K562 (cell line): ENCODE measurements at regions not wholly inside any gene's neighbourhood (a gene's known extent, or its start where the extent isn't known, plus 50 kb on each side); places are given as distances from the start of the nearest gene placed in this dataset.

Experiments used
- ATAC-seq: fragments of 200-7000 bp; cut with Tn5 transposase; 3 replicates; pipeline ENCODE4 v1.9.1; 2020; ENCODE audit warnings: moderate library complexity
- BruUV-seq: library from RNA; stranded (reverse); fragments of 400-500 nt; replicated peaks from 2 replicates; lab custom pipeline; 2021; lab: Mats Ljungman, UMichigan
- CTCF ChIA-PET: fragments of 300-600 bp; formaldehyde crosslinking; extraction: SDS; loops from one replicate; lab custom pipeline; 2021; ENCODE audit warnings: low intra/inter-chr PET ratio; lab: Yijun Ruan, JAX
- POLR2A ChIA-PET: fragments of 300-600, 350-650 bp; sonication (Branson Sonifier 250); formaldehyde crosslinking; extraction: SDS; loops from one replicate; lab custom pipeline; 2021; ENCODE audit warnings: antibody characterized with exemption, inconsistent platforms; lab: Yijun Ruan, JAX
- DNase-seq, 4 experiments: peaks; one replicate each; pipeline versions ENCODE4 v3.0.0 to v3.0.0-alpha.2; 2011 to 2018; ENCODE audit warnings: low spot score in 3 of 4, mixed read lengths in 3 of 4; ENCODE audit errors: extremely low read depth in 1 of 4
- FAIRE-seq: peaks from 2 replicates; lab custom pipeline; 2011; peaks lifted over from hg19 to GRCh38; lab: Jason Lieb, UNC
- H2AFZ ChIP-seq: 2 replicates; pipeline ENCODE4 v1.6.0; 2011; ENCODE audit warnings: low read depth, low read length, control low read depth, inconsistent platforms
- H3K27ac ChIP-seq: fragments of 200-600 bp; 3 replicates; pipeline ENCODE4 v1.8.0; 2011; ENCODE audit warnings: low read depth, mild to moderate bottlenecking, control low read depth, inconsistent platforms, low read length, moderate library complexity, mixed read lengths; ENCODE audit errors: extremely low read depth
- H3K27me3 ChIP-seq, 2 experiments: fragments of 300-600 bp in 1 of 2; 2 replicates in 1 of 2; 3 replicates in 1 of 2; pipeline versions ENCODE4 v1.6.0 to v1.8.0; 2011; ENCODE audit warnings: inconsistent platforms in 2 of 2, low read length in 2 of 2, mild to moderate bottlenecking in 1 of 2, mixed read lengths in 1 of 2, moderate library complexity in 1 of 2; ENCODE audit not compliant: control insufficient read depth in 2 of 2, insufficient read depth in 2 of 2
- H3K36me3 ChIP-seq: fragments of 300-600 bp; 3 replicates; pipeline ENCODE4 v1.8.0; 2011; ENCODE audit warnings: mild to moderate bottlenecking, low read length, inconsistent platforms; ENCODE audit not compliant: control insufficient read depth, insufficient read depth
- H3K4me1 ChIP-seq, 2 experiments: fragments of 200-600 bp in 1 of 2; replicated peaks in 1 of 2; 2 replicates in 1 of 2; 3 replicates in 1 of 2; pipeline versions ENCODE4 v1.5.1 to v1.8.0; 2011; ENCODE audit warnings: inconsistent platforms in 2 of 2, low read length in 2 of 2, mild to moderate bottlenecking in 1 of 2, mixed read lengths in 1 of 2, moderate library complexity in 1 of 2; ENCODE audit not compliant: control insufficient read depth in 2 of 2, insufficient read depth in 2 of 2
- H3K4me2 ChIP-seq: 2 replicates; pipeline ENCODE4 v1.6.1; 2011; ENCODE audit warnings: low read length, control low read depth, inconsistent platforms, mixed read lengths; ENCODE audit not compliant: insufficient read depth
- H3K4me3 ChIP-seq: fragments of 200-600 bp; sonication (generic), shearing (Covaris generic); 2 replicates; pipeline ENCODE4 v1.5.1; 2016; ENCODE audit warnings: control low read depth, inconsistent platforms
- H3K79me2 ChIP-seq: fragments of 200-600 bp; 3 replicates; pipeline ENCODE4 v1.8.0; 2011; ENCODE audit warnings: low read length, inconsistent platforms; ENCODE audit not compliant: control insufficient read depth, insufficient read depth
- H3K9ac ChIP-seq, 2 experiments: 2 replicates each; pipeline versions ENCODE4 v1.6.0 to v1.6.1; 2011; ENCODE audit warnings: low read depth in 2 of 2, low read length in 2 of 2, control low read depth in 1 of 2, inconsistent platforms in 1 of 2, mild to moderate bottlenecking in 1 of 2, mixed read lengths in 1 of 2; ENCODE audit not compliant: insufficient read depth in 1 of 2
- H3K9me1 ChIP-seq: one replicate; pipeline ENCODE4 v1.6.0; 2011; ENCODE audit warnings: inconsistent platforms, mild to moderate bottlenecking, low read length, moderate library complexity; ENCODE audit not compliant: control insufficient read depth, insufficient read depth
- H3K9me3 ChIP-seq: replicated peaks from 2 replicates; pipeline ENCODE4 v1.5.1; 2011; ENCODE audit warnings: low read depth, low read length, inconsistent platforms; ENCODE audit not compliant: control insufficient read depth, insufficient read depth
- H4K20me1 ChIP-seq: replicated peaks from 2 replicates; pipeline ENCODE4 v1.6.1; 2011; ENCODE audit warnings: low read length, inconsistent platforms, mixed read lengths; ENCODE audit not compliant: control insufficient read depth, insufficient read depth
- CBFA2T3 ChIP-seq: fragments of 450-650 bp; IDR thresholded peaks from 2 replicates; pipeline ENCODE4 v1.6.1; 2017
- CREB1 ChIP-seq, 2 experiments: sonication (generic) in 1 of 2; formaldehyde crosslinking in 1 of 2; IDR thresholded peaks; 2 replicates each; pipeline versions ENCODE4 v1.6.1 to v1.8.0; 2012 to 2022; ENCODE audit warnings: inconsistent platforms in 1 of 2, mild to moderate bottlenecking in 1 of 2, missing genetic modification reagents in 1 of 2, moderate library complexity in 1 of 2
- HNRNPL ChIP-seq: fragments of 200-400 bp; formaldehyde crosslinking; IDR thresholded peaks from 2 replicates; pipeline ENCODE4 v1.6.1; 2017; ENCODE audit warnings: low read depth, mild to moderate bottlenecking, low read length
- KDM4B ChIP-seq, 2 experiments: fragments of 450-650 bp in 1 of 2; sonication (generic) in 1 of 2; IDR thresholded peaks; 2 replicates each; pipeline ENCODE4 v1.6.1; 2016 to 2017; ENCODE audit warnings: borderline replicate concordance in 2 of 2, antibody characterized with exemption in 1 of 2, low read depth in 1 of 2, mild to moderate bottlenecking in 1 of 2
- NONO ChIP-seq, 2 experiments: fragments of 200-400 bp in 1 of 2; fragments of 450-650 bp in 1 of 2; formaldehyde crosslinking in 1 of 2; IDR thresholded peaks; 2 replicates each; pipeline ENCODE4 v1.6.1; 2017; ENCODE audit warnings: low read depth in 2 of 2, mild to moderate bottlenecking in 2 of 2, moderate library complexity in 2 of 2, low read length in 1 of 2
- OTX1 ChIP-seq: fragments of 450-650 bp; formaldehyde crosslinking; IDR thresholded peaks from 2 replicates; pipeline ENCODE4 v1.4.0; 2022; ENCODE audit warnings: mild to moderate bottlenecking
- SNIP1 ChIP-seq: fragments of 450-650 bp; IDR thresholded peaks from 2 replicates; pipeline ENCODE4 v1.7.1; 2017; ENCODE audit warnings: low read depth, mild to moderate bottlenecking
- SREBF2 ChIP-seq: sonication (generic); formaldehyde crosslinking; IDR thresholded peaks from 2 replicates; pipeline ENCODE4 v1.4.0; 2020; ENCODE audit warnings: mild to moderate bottlenecking, missing genetic modification reagents
- ZNF175 ChIP-seq: fragments of 200-800 bp; sonication (Bioruptor generic); IDR thresholded peaks from 2 replicates; pipeline ENCODE4 v1.6.1; 2016; ENCODE audit warnings: low read depth, mild to moderate bottlenecking, missing genetic modification characterization, missing compliant biosample characterization
- ZNF586 ChIP-seq: fragments of 450-650 bp; formaldehyde crosslinking; conservative IDR thresholded peaks from 2 replicates; pipeline ENCODE4 v1.4.0; 2020; ENCODE audit warnings: mild to moderate bottlenecking, moderate library complexity
- ZNF75A ChIP-seq: fragments of 450-650 bp; formaldehyde crosslinking; IDR thresholded peaks from 2 replicates; pipeline ENCODE4 v1.4.0; 2020; ENCODE audit warnings: mild to moderate bottlenecking
- ZNF76 ChIP-seq: fragments of 250-450 bp; sonication (Bioruptor Pico); IDR thresholded peaks from 2 replicates; pipeline ENCODE4 v1.4.0; 2020; ENCODE audit warnings: mild to moderate bottlenecking, moderate library complexity, borderline replicate concordance
- in situ Hi-C: fragments of 300-500 bp; cut with MboI; formaldehyde crosslinking; loops from 4 replicates; pipeline ENCODE4 v1.15.0; 2018; ENCODE audit warnings: inconsistent platforms, mixed read lengths
- intact Hi-C: fragments of 100-400 bp; cut with micrococcal nuclease; formaldehyde crosslinking; loops from 2 replicates; pipeline ENCODE4 v1.14.2; 2022
- TF ChIP-seq, protein P1 (sequence below): fragments of 250-450 bp; sonication (Bioruptor Pico); IDR thresholded peaks from 2 replicates; pipeline ENCODE4 v1.8.0; 2022; ENCODE audit warnings: inconsistent platforms
- TF ChIP-seq, protein P2 (sequence below): fragments of 250-450 bp; sonication (Bioruptor Pico); IDR thresholded peaks from 2 replicates; pipeline ENCODE4 v1.5.0; 2021
- TF ChIP-seq, protein P3 (sequence below): fragments of 450-650 bp; formaldehyde crosslinking; IDR thresholded peaks from 2 replicates; pipeline ENCODE4 v1.4.0; 2020; ENCODE audit warnings: mild to moderate bottlenecking, moderate library complexity
- TF ChIP-seq, protein P4 (sequence below): sonication (generic); formaldehyde crosslinking; IDR thresholded peaks from 2 replicates; pipeline ENCODE4 v1.8.0; 2022; ENCODE audit warnings: mild to moderate bottlenecking, missing genetic modification reagents
- TF ChIP-seq, protein P5 (sequence below): sonication (generic); formaldehyde crosslinking; IDR thresholded peaks from 2 replicates; pipeline ENCODE4 v1.8.0; 2022; ENCODE audit warnings: mild to moderate bottlenecking, missing genetic modification reagents

DNA sequence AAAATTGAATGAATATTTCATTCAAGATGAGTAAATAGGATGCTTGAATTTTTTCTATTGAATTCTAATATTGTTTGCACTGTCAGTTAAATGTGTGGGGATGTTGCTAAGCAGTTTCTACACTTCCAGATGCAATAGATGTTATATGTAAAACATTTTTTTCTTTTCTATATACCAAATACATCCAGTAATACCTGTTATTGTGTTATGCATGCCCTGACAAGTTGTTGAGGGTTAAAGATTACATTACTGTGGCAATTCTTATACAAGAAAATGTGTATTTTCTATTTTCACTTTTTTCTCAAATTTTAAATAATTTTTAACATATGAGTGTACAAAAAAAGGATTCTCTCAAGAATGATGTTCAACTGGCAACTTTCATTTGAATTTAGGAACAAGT, 713.9 kb downstream of the GATA3 start:
- no peaks in the 10 kb centered on the region for H3K9me3 ChIP-seq
- H2AFZ ChIP-seq = no peak overlapping the region
- no peak for FAIRE-seq
- no peak overlapping the region for H3K27ac ChIP-seq
- TF ChIP-seq ZNF75A (CRISPR knock-in tag) (no peak), SNIP1 (no peak), CREB1 (IDR thresholded peaks at IDR 0.05) (no peak), CREB1 (CRISPR knock-in tag; IDR thresholded peaks at IDR 0.05) (no peak), ZNF175 (CRISPR knock-in tag) (no peak), NONO (IDR thresholded peaks at IDR 0.05; ENCODE audit: low read depth in 2 of 2, low read length in 1 of 2) (no peak), KDM4B (IDR thresholded peaks at IDR 0.05; ENCODE audit: borderline replicate concordance in 2 of 2, low read depth in 1 of 2) (no peak), ZNF586 (no peak), SREBF2 (CRISPR knock-in tag) (no peak), HNRNPL (no peak), ZNF76 (CRISPR knock-in tag) (no peak), OTX1 (CRISPR knock-in tag) (no peak), CBFA2T3 (no peak)
- TF ChIP-seq, protein P1, sequence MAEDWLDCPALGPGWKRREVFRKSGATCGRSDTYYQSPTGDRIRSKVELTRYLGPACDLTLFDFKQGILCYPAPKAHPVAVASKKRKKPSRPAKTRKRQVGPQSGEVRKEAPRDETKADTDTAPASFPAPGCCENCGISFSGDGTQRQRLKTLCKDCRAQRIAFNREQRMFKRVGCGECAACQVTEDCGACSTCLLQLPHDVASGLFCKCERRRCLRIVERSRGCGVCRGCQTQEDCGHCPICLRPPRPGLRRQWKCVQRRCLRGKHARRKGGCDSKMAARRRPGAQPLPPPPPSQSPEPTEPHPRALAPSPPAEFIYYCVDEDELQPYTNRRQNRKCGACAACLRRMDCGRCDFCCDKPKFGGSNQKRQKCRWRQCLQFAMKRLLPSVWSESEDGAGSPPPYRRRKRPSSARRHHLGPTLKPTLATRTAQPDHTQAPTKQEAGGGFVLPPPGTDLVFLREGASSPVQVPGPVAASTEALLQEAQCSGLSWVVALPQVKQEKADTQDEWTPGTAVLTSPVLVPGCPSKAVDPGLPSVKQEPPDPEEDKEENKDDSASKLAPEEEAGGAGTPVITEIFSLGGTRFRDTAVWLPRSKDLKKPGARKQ = no peak
- TF ChIP-seq, protein P2, sequence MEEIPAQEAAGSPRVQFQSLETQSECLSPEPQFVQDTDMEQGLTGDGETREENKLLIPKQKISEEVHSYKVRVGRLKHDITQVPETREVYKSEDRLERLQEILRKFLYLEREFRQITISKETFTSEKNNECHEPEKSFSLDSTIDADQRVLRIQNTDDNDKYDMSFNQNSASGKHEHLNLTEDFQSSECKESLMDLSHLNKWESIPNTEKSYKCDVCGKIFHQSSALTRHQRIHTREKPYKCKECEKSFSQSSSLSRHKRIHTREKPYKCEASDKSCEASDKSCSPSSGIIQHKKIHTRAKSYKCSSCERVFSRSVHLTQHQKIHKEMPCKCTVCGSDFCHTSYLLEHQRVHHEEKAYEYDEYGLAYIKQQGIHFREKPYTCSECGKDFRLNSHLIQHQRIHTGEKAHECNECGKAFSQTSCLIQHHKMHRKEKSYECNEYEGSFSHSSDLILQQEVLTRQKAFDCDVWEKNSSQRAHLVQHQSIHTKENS (CRISPR knock-in tag) = no peak
- TF ChIP-seq, protein P3, sequence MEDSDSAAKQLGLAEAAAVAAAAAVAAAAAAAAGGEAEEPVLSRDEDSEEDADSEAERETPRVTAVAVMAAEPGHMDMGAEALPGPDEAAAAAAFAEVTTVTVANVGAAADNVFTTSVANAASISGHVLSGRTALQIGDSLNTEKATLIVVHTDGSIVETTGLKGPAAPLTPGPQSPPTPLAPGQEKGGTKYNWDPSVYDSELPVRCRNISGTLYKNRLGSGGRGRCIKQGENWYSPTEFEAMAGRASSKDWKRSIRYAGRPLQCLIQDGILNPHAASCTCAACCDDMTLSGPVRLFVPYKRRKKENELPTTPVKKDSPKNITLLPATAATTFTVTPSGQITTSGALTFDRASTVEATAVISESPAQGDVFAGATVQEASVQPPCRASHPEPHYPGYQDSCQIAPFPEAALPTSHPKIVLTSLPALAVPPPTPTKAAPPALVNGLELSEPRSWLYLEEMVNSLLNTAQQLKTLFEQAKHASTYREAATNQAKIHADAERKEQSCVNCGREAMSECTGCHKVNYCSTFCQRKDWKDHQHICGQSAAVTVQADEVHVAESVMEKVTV (CRISPR knock-in tag) = no peak
- TF ChIP-seq, protein P4, sequence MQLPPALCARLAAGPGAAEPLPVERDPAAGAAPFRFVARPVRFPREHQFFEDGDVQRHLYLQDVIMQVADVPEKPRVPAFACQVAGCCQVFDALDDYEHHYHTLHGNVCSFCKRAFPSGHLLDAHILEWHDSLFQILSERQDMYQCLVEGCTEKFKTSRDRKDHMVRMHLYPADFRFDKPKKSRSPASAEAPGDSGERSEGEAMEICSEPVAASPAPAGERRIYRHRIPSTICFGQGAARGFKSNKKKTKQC (CRISPR knock-in tag) = no peak
- TF ChIP-seq, protein P5, sequence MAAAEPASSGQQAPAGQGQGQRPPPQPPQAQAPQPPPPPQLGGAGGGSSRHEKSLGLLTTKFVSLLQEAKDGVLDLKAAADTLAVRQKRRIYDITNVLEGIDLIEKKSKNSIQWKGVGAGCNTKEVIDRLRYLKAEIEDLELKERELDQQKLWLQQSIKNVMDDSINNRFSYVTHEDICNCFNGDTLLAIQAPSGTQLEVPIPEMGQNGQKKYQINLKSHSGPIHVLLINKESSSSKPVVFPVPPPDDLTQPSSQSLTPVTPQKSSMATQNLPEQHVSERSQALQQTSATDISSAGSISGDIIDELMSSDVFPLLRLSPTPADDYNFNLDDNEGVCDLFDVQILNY (CRISPR knock-in tag) = no peak
- no peak overlapping the region for H3K9ac ChIP-seq
- H3K79me2 ChIP-seq = no peaks in the 10 kb centered on the region
- intact Hi-C loops (no loop called here), in situ Hi-C loops (no loop called here)
- POLR2A ChIA-PET = no interaction called here
- H3K9me1 ChIP-seq = no peaks in the 10 kb centered on the region
- H3K4me3 ChIP-seq = no peak overlapping the region
- H3K4me1 ChIP-seq = no peaks in the 10 kb centered on the region
- H3K36me3 ChIP-seq = no peaks in the 10 kb centered on the region
- BruUV-seq = no TSS peak
- CTCF ChIA-PET = no interaction called here
- ATAC-seq = no peak
- H3K27me3 ChIP-seq = no peaks in the 10 kb centered on the region
- DNase-seq = no peak
- no peak overlapping the region for H3K4me2 ChIP-seq
- H4K20me1 ChIP-seq = no peaks in the 10 kb centered on the region
